H1 (cell line): ENCODE measurements at regions not wholly inside any gene's neighbourhood (a gene's known extent, or its start where the extent isn't known, plus 50 kb on each side); places are given as distances from the start of the nearest gene placed in this dataset.

Experiments
- ASH2L ChIP-seq: fragments of 200-600, 300-600 bp; sonication (generic); IDR thresholded peaks from one replicate; pipeline ENCODE4 v1.7.1; 2017; ENCODE audit warnings: low read length
- CHD1 ChIP-seq: IDR thresholded peaks from 2 replicates; pipeline ENCODE4 v1.6.1; 2012; ENCODE audit warnings: low read depth, low read length, improper control_type of control experiment
- CHD7 ChIP-seq: fragments of 300-600 bp; sonication (generic); IDR thresholded peaks from 2 replicates; pipeline ENCODE4 v1.7.1; 2012; ENCODE audit warnings: low read length, moderate library complexity, mild to moderate bottlenecking, inconsistent platforms; ENCODE audit not compliant: insufficient replicate concordance
- FOSL1 ChIP-seq: IDR thresholded peaks from 2 replicates; pipeline ENCODE4 v1.6.1; 2011; ENCODE audit warnings: mild to moderate bottlenecking, low read depth, low read length, moderate library complexity; ENCODE audit not compliant: insufficient read depth
- GTF2F1 ChIP-seq: IDR thresholded peaks from 2 replicates; pipeline ENCODE4 v1.6.1; 2012; ENCODE audit warnings: low read depth, low read length, improper control_type of control experiment, borderline replicate concordance
- HDAC6 ChIP-seq: IDR thresholded peaks from one replicate; pipeline ENCODE4 v1.7.1; 2012; ENCODE audit warnings: low read depth, mild to moderate bottlenecking, inconsistent platforms, low read length, moderate library complexity
- RAD21 ChIP-seq, 2 experiments: IDR thresholded peaks in 1 of 2; conservative IDR thresholded peaks in 1 of 2; 2 replicates each; pipeline ENCODE4 v1.6.1; 2011; ENCODE audit warnings: low read depth in 2 of 2, low read length in 2 of 2, improper control_type of control experiment in 1 of 2, inconsistent platforms in 1 of 2, mild to moderate bottlenecking in 1 of 2, moderate library complexity in 1 of 2
- SIN3A ChIP-seq, 2 experiments: IDR thresholded peaks in 1 of 2; conservative IDR thresholded peaks in 1 of 2; 2 replicates each; pipeline ENCODE4 v1.6.1; 2011 to 2012; ENCODE audit warnings: low read length in 2 of 2, improper control_type of control experiment in 1 of 2, low read depth in 1 of 2, mild to moderate bottlenecking in 1 of 2
- SIRT6 ChIP-seq: IDR thresholded peaks from one replicate; pipeline ENCODE4 v1.7.1; 2012; ENCODE audit warnings: low read length, inconsistent platforms
- TBP ChIP-seq: IDR thresholded peaks from 2 replicates; pipeline ENCODE4 v1.6.1; 2011; ENCODE audit warnings: low read depth, low read length, improper control_type of control experiment

- TF ChIP-seq CHD7 (no peak), FOSL1 (no peak), RAD21 (IDR thresholded peaks at IDR 0.05 in 1 of 2, conservative IDR thresholded peaks at IDR 0.05 in 1 of 2; ENCODE audit: low read depth in 2 of 2, low read length in 2 of 2) (no peak), CHD1 (no peak), ASH2L (no peak), SIN3A (conservative IDR thresholded peaks at IDR 0.05 in 1 of 2, IDR thresholded peaks at IDR 0.05 in 1 of 2; ENCODE audit: low read depth in 1 of 2, low read length in 2 of 2) (no peak), HDAC6 (no peak), SIRT6 (no peak), GTF2F1 (no peak), TBP (no peak)
Observed at GRCh38 chr5:121797681-121798518, 53.8 kb upstream of the FTMT start (continued).
